Body of pancreas (tissue), 4 donors: ENCODE measurements at regions not wholly inside any gene's neighbourhood (a gene's known extent, or its start where the extent isn't known, plus 50 kb on each side); places are given as distances from the start of the nearest gene placed in this dataset.

Experiments
- ATAC-seq: fragments of 150-250 bp; one replicate; pipeline ENCODE4 v1.9.1; 2016
- DNase-seq, 4 donors: peaks; one replicate each; pipeline ENCODE4 v3.0.0-alpha.2; 2019
- H3K27ac ChIP-seq, 4 donors: fragments of 200-600 bp; sonication (generic); 1 replicate in 3 of 4; 2 replicates in 1 of 4; pipeline versions ENCODE4 v1.5.1 to v1.6.1; 2016 to 2019; ENCODE audit warnings: mild to moderate bottlenecking in 1 of 4, mixed read lengths in 1 of 4, moderate library complexity in 1 of 4
- H3K27me3 ChIP-seq, 2 donors: fragments of 200-600 bp; sonication (generic); one replicate each; pipeline ENCODE4 v1.6.0; 2016; ENCODE audit warnings: mild to moderate bottlenecking in 1 of 2
- H3K36me3 ChIP-seq, 2 donors: fragments of 200-600 bp; sonication (generic); replicated peaks in 1 of 2; 2 replicates each; pipeline ENCODE4 v1.5.1; 2016; ENCODE audit warnings: low read depth in 2 of 2; ENCODE audit not compliant: insufficient read depth in 1 of 2
- H3K4me1 ChIP-seq: fragments of 200-600 bp; sonication (generic); one replicate; pipeline ENCODE4 v1.6.0; 2016
- H3K4me3 ChIP-seq, 2 donors: fragments of 200-600 bp; sonication (generic); 1 replicate in 1 of 2; 2 replicates in 1 of 2; pipeline ENCODE4 v1.5.1; 2016 to 2019
- H3K9me3 ChIP-seq, 3 donors: fragments of 200-600 bp; sonication (generic); 1 replicate in 2 of 3; 2 replicates in 1 of 3; pipeline ENCODE4 v1.5.1; 2016
- CTCF ChIP-seq, 7 experiments: fragments of 450-650 bp in 4 of 7; fragments of 200-600 bp in 3 of 7; sonication (generic) in 3 of 7; IDR thresholded peaks; one replicate each; pipeline ENCODE4 v1.5.1; 2016 to 2019; ENCODE audit warnings: antibody characterized with exemption in 7 of 7
- POLR2A ChIP-seq, 3 donors: fragments of 450-650 bp; IDR thresholded peaks; one replicate each; pipeline ENCODE4 v1.6.1; 2016; ENCODE audit warnings: antibody characterized with exemption in 3 of 3, mild to moderate bottlenecking in 2 of 3
- WGBS, 2 donors: methylation state at CpG; one replicate each; pipeline ENCODE4 v1.1.5; 2017; 5-methylcytosine and 5-hydroxymethylcytosine counted together
- intact Hi-C: fragments of 100-400 bp; cut with DNase I; formaldehyde crosslinking; loops from one replicate; pipeline ENCODE4 v1.15.1; 2023

DNA sequence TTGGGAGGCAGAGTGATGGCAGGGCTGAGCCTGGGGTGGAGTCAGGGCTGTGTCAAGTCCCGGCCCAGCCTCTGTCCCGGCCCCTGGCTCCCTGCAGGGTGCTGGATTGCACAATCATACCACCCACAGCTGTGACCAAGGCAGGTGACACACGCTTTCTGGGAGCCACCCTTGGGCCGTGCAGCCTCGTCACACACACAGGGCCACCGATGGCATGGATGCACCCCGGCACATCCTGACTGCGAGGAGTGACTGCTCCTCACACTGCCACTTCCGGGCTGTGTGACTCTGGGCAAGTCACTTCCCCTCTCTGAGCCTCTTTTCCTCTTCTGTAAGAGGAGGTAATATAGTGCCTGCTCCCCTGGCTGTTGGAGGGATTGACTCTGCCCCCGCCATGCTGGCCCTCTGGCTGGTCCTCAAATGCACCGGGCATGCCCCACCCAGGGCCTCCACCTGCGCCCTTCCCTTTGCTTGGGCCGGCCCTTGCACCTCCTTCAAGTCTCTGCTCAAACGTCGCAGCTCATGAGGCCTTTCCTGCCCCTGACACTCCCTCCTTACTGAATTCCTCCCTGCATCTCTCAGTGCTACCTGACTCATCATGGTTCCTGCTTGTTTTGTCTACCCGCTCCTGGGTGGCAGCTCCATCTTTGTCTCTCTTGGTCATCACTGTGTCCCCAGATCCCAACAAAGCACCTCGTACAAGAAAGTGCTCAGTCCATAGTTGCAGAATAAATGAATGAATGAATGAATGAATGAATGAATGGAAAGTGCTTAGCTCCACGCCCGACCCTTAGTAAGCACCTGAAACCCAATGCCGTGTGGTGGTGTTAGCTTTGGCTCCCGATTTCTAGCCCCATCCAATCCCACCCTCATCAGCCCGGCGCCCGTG, 93.5 kb downstream of the CEBPB start:
- DNase-seq (peak; percentile 69 to 85 (median 82)), ATAC-seq (peak; percentile 79)
- H3K4me3 ChIP-seq: no peak overlapping the region
- no peaks in the 10 kb centered on the region for H3K9me3 ChIP-seq
- no peaks in the 10 kb centered on the region for H3K27me3 ChIP-seq
- H3K27ac ChIP-seq: peak overlapping the region in 2 of 4 donors; percentile 44 to 53
- H3K4me1 ChIP-seq: peaks cover 16% of the 10 kb centered on the region
- intact Hi-C loops: no loop called here
- TF ChIP-seq POLR2A (IDR thresholded peaks at IDR 0.05) (peak in 1 of 3 donors; percentile 17), CTCF (IDR thresholded peaks at IDR 0.05) (no peak)
- no peaks in the 10 kb centered on the region for H3K36me3 ChIP-seq
- 72 to 83% methylated on average over 14 to 24 of the region's 24 CpGs for WGBS, 2 donors

DNA sequence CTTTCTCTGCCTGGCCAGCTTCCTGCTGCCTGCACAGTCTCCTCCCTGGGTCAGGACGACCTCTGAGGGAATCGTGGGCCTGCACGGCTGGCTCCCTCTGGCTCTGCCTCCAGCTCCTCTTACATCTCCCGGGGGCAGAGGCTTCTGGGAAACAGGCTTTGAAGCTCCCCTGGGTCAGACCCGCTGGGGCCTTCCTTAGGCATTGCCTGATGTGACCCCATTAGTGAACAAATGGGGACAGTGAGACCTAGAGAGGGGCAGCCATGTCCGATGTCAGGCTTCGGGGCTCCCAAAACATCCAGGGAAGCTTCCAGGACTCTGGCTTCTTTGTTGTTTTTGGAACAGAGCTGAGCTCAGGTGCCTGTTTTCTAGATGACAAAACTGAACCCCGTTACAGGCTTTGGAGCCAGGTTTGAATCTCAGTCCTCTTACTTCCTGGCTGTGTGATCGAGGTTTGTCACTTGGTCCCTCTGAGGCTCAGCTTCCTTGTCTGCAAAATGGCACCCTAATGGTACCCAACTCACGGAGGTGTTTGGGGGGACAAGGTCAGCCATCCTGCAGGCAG, 94.3 kb downstream of the CEBPB start:
- no peak for DNase-seq
- Histone ChIP-seq H3K9me3 (no peaks in the 10 kb centered on the region), H3K4me3 (no peak overlapping the region), H3K27ac (peak overlapping the region in 2 of 4 donors; percentile 43 to 53), H3K4me1 (peaks cover 13% of the 10 kb centered on the region), H3K36me3 (no peaks in the 10 kb centered on the region), H3K27me3 (no peaks in the 10 kb centered on the region)
- intact Hi-C loops: no loop called here
- ATAC-seq: no peak
- no peak for TF ChIP-seq CTCF (IDR thresholded peaks at IDR 0.05)
- WGBS, 2 donors: 79 to 81% methylated on average over 10 of the region's 10 CpGs

DNA sequence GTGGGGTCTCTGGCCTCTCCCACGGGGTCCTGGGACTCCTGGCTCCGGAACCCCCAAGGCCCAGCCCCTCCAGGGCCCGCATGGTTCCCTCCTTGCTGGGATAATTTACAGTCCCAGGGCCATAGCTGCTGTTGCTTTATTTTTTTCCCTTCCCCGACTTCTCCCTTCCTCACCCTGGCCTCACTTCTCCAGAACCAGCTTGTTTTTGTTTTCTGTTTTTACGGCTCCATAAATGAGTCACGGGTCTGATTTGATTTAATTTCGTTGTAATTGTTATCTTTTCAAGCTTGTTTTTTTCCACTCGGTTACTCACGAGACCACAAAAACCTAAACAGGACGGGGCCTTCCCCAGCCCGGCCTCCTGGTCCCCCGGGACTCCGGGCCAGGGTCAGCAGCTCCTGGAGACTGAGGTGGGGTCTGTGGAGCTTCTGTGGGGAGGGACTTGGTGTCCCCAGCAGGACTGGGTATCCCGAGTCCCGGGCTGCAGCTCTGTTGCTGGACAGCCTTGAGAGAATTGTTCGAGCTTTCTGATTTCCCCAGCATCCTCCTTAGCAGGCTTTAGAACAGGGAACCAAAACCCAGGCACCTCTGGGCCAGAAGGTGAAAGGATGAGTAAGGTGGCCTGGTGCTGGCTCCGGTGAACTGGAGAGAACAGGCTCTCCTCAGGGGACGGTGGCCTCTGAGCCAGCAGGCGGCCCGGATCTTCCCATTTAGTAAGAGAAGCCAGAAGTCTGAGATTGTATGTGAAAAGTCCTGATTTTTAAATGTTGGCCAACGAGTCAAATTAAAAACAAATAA, 94.9 kb downstream of the CEBPB start:
- peak overlapping the region in 2 of 4 donors; percentile 51 to 53 for H3K27ac ChIP-seq
- H3K27me3 ChIP-seq: no peaks in the 10 kb centered on the region
- intact Hi-C loops: no loop called here
- no peak for ATAC-seq
- no peak for DNase-seq
- no peak overlapping the region for H3K4me3 ChIP-seq
- TF ChIP-seq CTCF (IDR thresholded peaks at IDR 0.05) (no peak), POLR2A (IDR thresholded peaks at IDR 0.05) (no peak)
- 70 to 80% methylated on average over 20 to 21 of the region's 21 CpGs for WGBS, 2 donors
- no peaks in the 10 kb centered on the region for H3K36me3 ChIP-seq
- H3K4me1 ChIP-seq: peaks cover 13% of the 10 kb centered on the region
- H3K9me3 ChIP-seq: no peaks in the 10 kb centered on the region

- H3K27me3 ChIP-seq: no peaks in the 10 kb centered on the region
- H3K9me3 ChIP-seq: no peaks in the 10 kb centered on the region
- peak overlapping the region in 2 of 4 donors; percentile 51 to 53 for H3K27ac ChIP-seq
- TF ChIP-seq CTCF (IDR thresholded peaks at IDR 0.05) (no peak), POLR2A (IDR thresholded peaks at IDR 0.05) (no peak)
- no peaks in the 10 kb centered on the region for H3K36me3 ChIP-seq
- no peak for DNase-seq
- H3K4me1 ChIP-seq: peaks cover 13% of the 10 kb centered on the region
- ATAC-seq: no peak
- no peak overlapping the region for H3K4me3 ChIP-seq
- 85 to 89% methylated on average over 9 of the region's 9 CpGs for WGBS, 2 donors
- intact Hi-C loops: no loop called here
Observed at GRCh38 chr20:50286174-50286511, 95.5 kb downstream of the CEBPB start.
